H1 (cell line): ENCODE measurements at regions not wholly inside any gene's neighbourhood (a gene's known extent, or its start where the extent isn't known, plus 50 kb on each side); places are given as distances from the start of the nearest gene placed in this dataset.

Source experiments
- CTCF ChIA-PET: fragments of 300-600 bp; sonication (Branson Sonifier 250); formaldehyde crosslinking; loops from one replicate; lab custom pipeline; 2021; ENCODE audit not compliant: partially characterized antibody; lab: Charles Lee
- POLR2A ChIA-PET: fragments of 300-600 bp; sonication (Branson Sonifier 250); formaldehyde crosslinking; loops from one replicate; lab custom pipeline; 2021; ENCODE audit warnings: inconsistent platforms; ENCODE audit not compliant: partially characterized antibody; lab: Charles Lee
- DNase-seq, 2 experiments: peaks; one replicate each; pipeline versions ENCODE4 v3.0.0 to v3.0.0-alpha.2; 2010 to 2022; ENCODE audit warnings: low spot score in 2 of 2, low read depth in 1 of 2, mixed read lengths in 1 of 2
- FAIRE-seq: peaks from 2 replicates; lab custom pipeline; 2011; peaks lifted over from hg19 to GRCh38; lab: Jason Lieb, UNC
- H2AFZ ChIP-seq: 2 replicates; pipeline ENCODE4 v1.8.1; 2012; ENCODE audit warnings: low read length, inconsistent platforms
- H2AK5ac ChIP-seq: 2 replicates; pipeline ENCODE4 v1.6.1; 2013; ENCODE audit warnings: low read depth, low read length
- H2BK120ac ChIP-seq: replicated peaks from 2 replicates; pipeline ENCODE3; 2013; ENCODE audit warnings: low read depth, low read length, inconsistent platforms
- H2BK12ac ChIP-seq: 2 replicates; pipeline ENCODE4 v1.6.1; 2013; ENCODE audit warnings: low read depth, low read length
- H2BK15ac ChIP-seq: 2 replicates; pipeline ENCODE4 v1.6.1; 2013; ENCODE audit warnings: low read length
- H2BK20ac ChIP-seq: 2 replicates; pipeline ENCODE4 v1.6.1; 2013; ENCODE audit warnings: low read length
- H2BK5ac ChIP-seq: 2 replicates; pipeline ENCODE4 v1.6.1; 2013; ENCODE audit warnings: low read depth, low read length
- H3K14ac ChIP-seq: 2 replicates; pipeline ENCODE4 v1.6.1; 2013; ENCODE audit warnings: inconsistent platforms; ENCODE audit not compliant: insufficient read length
- H3K18ac ChIP-seq: 2 replicates; pipeline ENCODE4 v1.6.1; 2013; ENCODE audit warnings: low read length; ENCODE audit errors: extremely low read depth
- H3K23ac ChIP-seq: 2 replicates; pipeline ENCODE4 v1.6.1; 2013; ENCODE audit warnings: inconsistent platforms; ENCODE audit not compliant: insufficient read length
- H3K23me2 ChIP-seq: 2 replicates; pipeline ENCODE4 v1.6.1; 2013; ENCODE audit warnings: low read depth, low read length
- H3K27ac ChIP-seq: 2 replicates; pipeline ENCODE4 v1.6.1; 2011; ENCODE audit warnings: low read depth, low read length, inconsistent platforms
- H3K27me3 ChIP-seq, 4 experiments: replicated peaks in 1 of 4; 1 replicate in 1 of 4; 2 replicates in 3 of 4; pipeline versions ENCODE4 v1.6.1 to v1.8.1; 2011 to 2013; ENCODE audit warnings: low read length in 3 of 4, mild to moderate bottlenecking in 3 of 4, inconsistent platforms in 2 of 4, mixed read lengths in 2 of 4, moderate library complexity in 1 of 4; ENCODE audit not compliant: control insufficient read depth in 3 of 4, insufficient read depth in 3 of 4; ENCODE audit errors: extremely low read depth in 1 of 4
- H3K36me3 ChIP-seq, 4 experiments: 2 replicates each; pipeline versions ENCODE4 v1.6.1 to v1.8.1; 2011 to 2013; ENCODE audit warnings: mild to moderate bottlenecking in 4 of 4, low read length in 3 of 4, moderate library complexity in 2 of 4, control low read depth in 1 of 4, inconsistent platforms in 1 of 4; ENCODE audit not compliant: insufficient read depth in 4 of 4, control insufficient read depth in 2 of 4
- H3K4ac ChIP-seq: replicated peaks from 2 replicates; pipeline ENCODE3; 2013; ENCODE audit warnings: low read length, low read depth, mixed read lengths, inconsistent platforms; ENCODE audit not compliant: insufficient read length
- H3K4me1 ChIP-seq, 4 experiments: replicated peaks in 1 of 4; 1 replicate in 1 of 4; 2 replicates in 3 of 4; pipeline versions ENCODE4 v1.6.1 to v1.8.1; 2011 to 2013; ENCODE audit warnings: low read length in 3 of 4, inconsistent platforms in 2 of 4, mixed read lengths in 1 of 4; ENCODE audit not compliant: insufficient read depth in 4 of 4, control insufficient read depth in 3 of 4
- H3K4me2 ChIP-seq, 2 experiments: 2 replicates each; pipeline versions ENCODE4 v1.6.1 to v1.8.1; 2011 to 2013; ENCODE audit warnings: low read depth in 2 of 2, low read length in 2 of 2, control low read depth in 1 of 2, inconsistent platforms in 1 of 2, mild to moderate bottlenecking in 1 of 2; ENCODE audit not compliant: insufficient read depth in 1 of 2
- H3K4me3 ChIP-seq, 4 experiments: fragments of 200-600, 300-600 bp in 1 of 4; sonication (generic), shearing (Covaris generic), sonication (Bioruptor Twin) in 1 of 4; 2 replicates each; pipeline versions ENCODE4 v1.5.1 to v1.8.1; 2011 to 2016; ENCODE audit warnings: low read length in 4 of 4, low read depth in 3 of 4, control low read depth in 2 of 4, inconsistent platforms in 2 of 4, mild to moderate bottlenecking in 2 of 4, mixed read lengths in 1 of 4, moderate library complexity in 1 of 4; ENCODE audit not compliant: insufficient read depth in 2 of 4; ENCODE audit errors: extremely low read depth in 1 of 4
- H3K56ac ChIP-seq: replicated peaks from 2 replicates; pipeline ENCODE3; 2013; ENCODE audit warnings: low read depth, mild to moderate bottlenecking, mixed read lengths, low read length, inconsistent platforms; ENCODE audit not compliant: insufficient read length
- H3K79me1 ChIP-seq: 2 replicates; pipeline ENCODE4 v1.6.1; 2013; ENCODE audit warnings: low read depth, low read length, control low read depth
- H3K79me2 ChIP-seq, 2 experiments: 2 replicates each; pipeline versions ENCODE4 v1.6.1 to v1.8.1; 2012 to 2013; ENCODE audit warnings: low read length in 2 of 2, mild to moderate bottlenecking in 2 of 2, inconsistent platforms in 1 of 2; ENCODE audit not compliant: insufficient read depth in 2 of 2, control insufficient read depth in 1 of 2
- H3K9ac ChIP-seq, 4 experiments: replicated peaks in 1 of 4; 1 replicate in 1 of 4; 2 replicates in 3 of 4; pipeline versions ENCODE4 v1.6.1 to v1.8.1; 2011 to 2013; ENCODE audit warnings: low read depth in 3 of 4, low read length in 3 of 4, control low read depth in 2 of 4, mild to moderate bottlenecking in 2 of 4, moderate library complexity in 2 of 4, inconsistent platforms in 1 of 4; ENCODE audit errors: extremely low read depth in 1 of 4
- H3K9me3 ChIP-seq, 2 experiments: 2 replicates each; pipeline versions ENCODE4 v1.6.1 to v1.8.1; 2012 to 2013; ENCODE audit warnings: mild to moderate bottlenecking in 2 of 2, moderate library complexity in 2 of 2, control low read depth in 1 of 2, inconsistent platforms in 1 of 2, low read depth in 1 of 2, low read length in 1 of 2, mixed read lengths in 1 of 2; ENCODE audit not compliant: insufficient read depth in 2 of 2
- H4K20me1 ChIP-seq, 2 experiments: replicated peaks in 1 of 2; 2 replicates each; pipeline versions ENCODE3 to v1.8.1; 2011 to 2013; ENCODE audit warnings: inconsistent platforms in 2 of 2, low read length in 2 of 2, mild to moderate bottlenecking in 1 of 2; ENCODE audit not compliant: insufficient read depth in 2 of 2, control insufficient read depth in 1 of 2
- H4K5ac ChIP-seq: 2 replicates; pipeline ENCODE4 v1.6.1; 2013; ENCODE audit warnings: low read length, low read depth, mixed read lengths, inconsistent platforms; ENCODE audit not compliant: insufficient read length
- H4K8ac ChIP-seq: 2 replicates; pipeline ENCODE4 v1.8.0; 2013; ENCODE audit warnings: mild to moderate bottlenecking, moderate library complexity, low read length, inconsistent platforms; ENCODE audit not compliant: insufficient read depth; ENCODE audit errors: extremely low read depth
- H4K91ac ChIP-seq: replicated peaks from 2 replicates; pipeline ENCODE3; 2013; ENCODE audit warnings: low read length, mixed read lengths, inconsistent platforms; ENCODE audit not compliant: insufficient read length
- ATF2 ChIP-seq: IDR thresholded peaks from 2 replicates; pipeline ENCODE4 v1.6.1; 2012; ENCODE audit warnings: low read length, inconsistent platforms
- CHD1 ChIP-seq: IDR thresholded peaks from 2 replicates; pipeline ENCODE4 v1.6.1; 2012; ENCODE audit warnings: low read depth, low read length, improper control_type of control experiment
- JUND ChIP-seq: IDR thresholded peaks from 2 replicates; pipeline ENCODE4 v1.6.1; 2011; ENCODE audit warnings: mild to moderate bottlenecking, improper control_type of control experiment, low read length
- SIN3A ChIP-seq, 2 experiments: IDR thresholded peaks in 1 of 2; conservative IDR thresholded peaks in 1 of 2; 2 replicates each; pipeline ENCODE4 v1.6.1; 2011 to 2012; ENCODE audit warnings: low read length in 2 of 2, improper control_type of control experiment in 1 of 2, low read depth in 1 of 2, mild to moderate bottlenecking in 1 of 2
- SP2 ChIP-seq: IDR thresholded peaks from 2 replicates; pipeline ENCODE4 v1.6.1; 2012; ENCODE audit warnings: mild to moderate bottlenecking, low read length, inconsistent platforms
- TCF12 ChIP-seq: IDR thresholded peaks from 2 replicates; pipeline ENCODE4 v1.6.1; 2011; ENCODE audit warnings: low read depth, mild to moderate bottlenecking, low read length
- WGBS, 2 experiments: shearing (Covaris generic) in 1 of 2; methylation state at CpG; one replicate each; pipeline versions ENCODE4 v1.1.6 to v1.1.7; 2013 to 2015; ENCODE audit warnings: low lambda C conversion rate in 2 of 2, mixed read lengths in 2 of 2, inconsistent platforms in 1 of 2, low coverage in 1 of 2, missing lambda C conversion rate in 1 of 2; ENCODE audit not compliant: insufficient replicate concordance in 2 of 2, insufficient coverage in 1 of 2, insufficient read length in 1 of 2; ENCODE audit errors: extremely low coverage in 1 of 2, missing lambda C conversion rate in 1 of 2; 5-methylcytosine and 5-hydroxymethylcytosine counted together

GRCh38 chrX:110951472-110952269 lies 144.3 kb upstream of the PAK3 start:
- no peaks in the 10 kb centered on the region for H3K9me3 ChIP-seq
- H3K56ac ChIP-seq = no peak overlapping the region
- DNase-seq (no peak), FAIRE-seq (no peak)
- no peaks in the 10 kb centered on the region for H3K23me2 ChIP-seq
- ChIA-PET CTCF (interaction anchor here (1.2 kb wide), 1 partner anchor 14 kb away, joined by 4 read pairs; no protein-coding TSS in a partner anchor), POLR2A (no interaction called here)
- H2BK15ac ChIP-seq = no peak overlapping the region
- H3K4me2 ChIP-seq = no peak overlapping the region
- no peak overlapping the region for H3K9ac ChIP-seq
- H4K5ac ChIP-seq = no peak overlapping the region
- H3K18ac ChIP-seq = no peak overlapping the region
- H2BK12ac ChIP-seq = no peak overlapping the region
- WGBS, 2 experiments = 81% methylated on average over 6 of the region's 6 CpGs; no CpG with 5 or more reads in 1 of the 2 experiments
- no peak overlapping the region for H4K8ac ChIP-seq
- no peak overlapping the region for H3K27ac ChIP-seq
- no peak overlapping the region for H2AFZ ChIP-seq
- H3K23ac ChIP-seq = no peak overlapping the region
- H4K20me1 ChIP-seq = no peaks in the 10 kb centered on the region
- H3K79me2 ChIP-seq = no peaks in the 10 kb centered on the region
- H3K4me3 ChIP-seq = no peak overlapping the region
- no peaks in the 10 kb centered on the region for H3K36me3 ChIP-seq
- H2BK5ac ChIP-seq = no peak overlapping the region
- TF ChIP-seq ATF2 = no peak
- no peak for TF ChIP-seq TCF12
- TF ChIP-seq SIN3A (conservative IDR thresholded peaks at IDR 0.05 in 1 of 2, IDR thresholded peaks at IDR 0.05 in 1 of 2; ENCODE audit: low read depth in 1 of 2, low read length in 2 of 2) = no peak
- no peak for TF ChIP-seq SP2
- no peak for TF ChIP-seq JUND
- TF ChIP-seq CHD1 = no peak
- H3K4me1 ChIP-seq = no peaks in the 10 kb centered on the region
- no peak overlapping the region for H4K91ac ChIP-seq
- H3K4ac ChIP-seq = no peak overlapping the region
- H3K14ac ChIP-seq = no peak overlapping the region
- no peaks in the 10 kb centered on the region for H3K27me3 ChIP-seq
- H2BK120ac ChIP-seq = no peak overlapping the region
- no peak overlapping the region for H2AK5ac ChIP-seq
- H2BK20ac ChIP-seq = no peak overlapping the region
- no peaks in the 10 kb centered on the region for H3K79me1 ChIP-seq
